GM23248 (cell line): ENCODE measurements at regions not wholly inside any gene's neighbourhood (a gene's known extent, or its start where the extent isn't known, plus 50 kb on each side); places are given as distances from the start of the nearest gene placed in this dataset.

Source experiments
- EZH2 ChIP-seq: fragments of 200-600 bp; sonication (generic); IDR thresholded peaks from 2 replicates; pipeline ENCODE4 v1.6.1; 2018; ENCODE audit warnings: antibody characterized with exemption, mild to moderate bottlenecking; ENCODE audit not compliant: insufficient read depth, poor library complexity, severe bottlenecking
- EZH2phosphoT487 ChIP-seq: fragments of 200-600 bp; sonication (generic); IDR thresholded peaks from 2 replicates; pipeline ENCODE4 v1.6.1; 2018; ENCODE audit warnings: antibody characterized with exemption, moderate library complexity, mild to moderate bottlenecking, low read depth; ENCODE audit not compliant: insufficient read depth

- TF ChIP-seq EZH2 (no peak), EZH2phosphoT487 (no peak)
Measured at GRCh38 chr13:64277097-64277496, 2861.4 kb upstream of the PCDH20 start.
